ENCODE measurements at regions not wholly inside any gene's neighbourhood (a gene's known extent, or its start where the extent isn't known, plus 50 kb on each side); places are given as distances from the start of the nearest gene placed in this dataset.
"Not testable (repeated sequence)": the region's sequence is repeated elsewhere in the genome, so short reads cannot be mapped to it uniquely, and the experiment has no call there.

DNA sequence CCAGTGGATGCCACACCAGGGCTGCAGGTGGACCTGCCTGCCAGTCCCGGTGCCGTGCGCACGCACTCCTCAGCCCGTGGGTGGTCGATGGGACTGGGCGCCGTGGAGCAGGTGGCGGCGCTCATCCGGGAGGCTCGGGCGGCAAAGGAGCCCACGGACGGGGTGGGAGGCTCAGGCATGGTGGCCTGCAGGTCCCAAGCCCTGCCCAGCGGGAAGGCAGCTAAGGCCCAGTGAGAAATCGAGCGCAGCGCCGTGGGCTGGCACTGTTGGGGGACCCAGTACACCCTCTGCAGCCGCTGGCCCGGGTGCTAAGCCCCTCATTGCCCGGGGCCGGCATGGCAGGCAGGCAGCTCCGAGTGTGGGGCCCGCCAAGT is 1171.8 kb upstream of the B3GALT2 start:
- no peak for DNase-seq

DNA sequence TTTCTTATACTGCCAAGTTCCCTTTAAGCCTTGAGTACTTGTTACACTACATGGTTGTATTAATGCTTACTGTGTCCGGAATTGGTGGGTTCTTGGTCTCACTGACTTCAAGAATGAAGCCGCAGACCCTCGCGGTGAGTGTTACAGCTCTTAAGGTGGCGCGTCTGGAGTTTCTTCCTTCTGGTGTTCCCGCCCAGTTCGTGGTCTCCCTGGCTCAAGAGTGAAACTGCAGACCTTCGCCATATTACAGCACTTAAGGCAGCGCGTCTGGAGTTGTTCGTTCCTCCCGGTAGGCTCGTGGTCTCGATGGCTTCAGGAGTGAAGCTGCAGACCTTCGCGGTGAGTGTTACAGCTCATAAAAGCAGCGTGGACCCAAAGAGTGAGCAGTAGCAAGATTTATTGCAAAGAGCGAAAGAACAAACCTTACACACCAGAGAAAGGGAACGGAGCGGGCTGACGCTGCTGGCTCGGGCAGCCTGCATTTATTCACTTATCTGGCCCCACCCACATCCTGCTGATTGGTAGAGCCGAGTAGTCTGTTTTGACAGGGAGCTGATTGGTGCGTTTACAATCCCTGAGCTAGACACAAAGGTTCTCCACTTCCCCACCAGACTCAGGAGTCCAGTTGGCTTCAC is 1171.3 kb upstream of the B3GALT2 start:
- not testable (repeated sequence) for DNase-seq

DNA sequence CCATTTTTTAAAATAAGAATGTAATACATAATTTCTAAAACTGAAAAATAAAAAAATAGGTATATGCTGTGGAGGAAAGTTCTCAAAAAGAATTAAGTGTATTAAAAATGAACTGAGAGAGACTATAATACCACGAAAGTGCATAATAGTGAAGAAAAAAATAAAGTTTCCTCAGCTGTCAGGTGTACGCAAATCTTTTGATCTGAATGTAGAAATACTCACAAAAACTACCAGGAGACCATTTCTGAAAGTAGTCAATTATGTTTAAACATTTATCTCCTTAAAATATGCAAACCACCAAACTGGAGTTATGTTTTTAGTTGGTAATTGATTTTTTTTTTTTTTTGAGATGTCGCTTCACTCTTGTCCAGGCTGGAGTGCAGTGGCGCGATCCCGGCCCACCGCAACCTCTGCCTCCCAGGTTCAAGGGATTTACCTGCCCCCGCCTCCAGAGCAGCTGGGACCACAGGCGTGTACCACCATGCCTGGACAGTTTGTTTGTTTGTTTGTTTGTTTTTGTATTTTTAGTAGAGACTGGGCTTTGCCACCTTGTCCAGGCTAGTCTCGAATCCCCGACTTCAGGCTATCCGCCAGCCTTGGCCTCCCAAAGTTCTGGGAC is 1169.2 kb upstream of the B3GALT2 start:
- no peak for DNase-seq

DNA sequence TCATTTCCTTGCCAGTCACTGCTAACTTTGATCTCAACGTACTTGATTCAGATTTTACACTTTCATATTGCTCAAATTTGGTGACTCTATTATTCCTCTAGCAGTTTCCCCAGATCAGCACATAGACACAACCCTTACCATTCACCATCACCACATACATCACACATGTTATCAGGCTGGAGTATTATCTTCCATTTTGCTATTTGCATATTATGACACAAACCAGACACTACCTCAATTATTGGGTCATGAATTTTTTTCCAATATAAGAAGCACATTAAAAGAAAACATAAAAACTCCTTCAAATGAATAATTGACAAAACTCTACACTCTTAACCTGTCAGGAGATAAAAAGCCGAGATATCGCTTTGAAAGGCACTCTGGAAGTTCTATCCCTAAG is 1166.7 kb upstream of the B3GALT2 start:
- no peak for DNase-seq

DNA sequence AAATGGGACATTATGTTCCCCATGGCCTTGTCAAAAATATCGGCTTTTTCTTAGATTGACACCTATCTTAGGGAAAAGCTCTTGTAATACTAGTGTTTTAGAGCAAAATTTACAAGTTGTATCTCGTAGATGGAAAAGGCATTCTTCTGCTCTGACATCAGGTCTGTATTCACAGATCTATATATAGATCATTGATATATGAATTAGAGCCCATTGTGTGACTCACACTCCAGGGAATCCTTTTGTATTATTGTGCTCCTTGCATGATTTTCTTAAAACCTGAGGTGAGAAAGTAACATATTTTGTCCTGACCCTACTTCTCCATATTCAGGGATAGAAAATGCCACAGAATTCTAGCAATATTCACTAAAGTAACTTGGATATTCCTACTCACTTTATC is 1160.8 kb upstream of the B3GALT2 start:
- no peak for DNase-seq

DNA sequence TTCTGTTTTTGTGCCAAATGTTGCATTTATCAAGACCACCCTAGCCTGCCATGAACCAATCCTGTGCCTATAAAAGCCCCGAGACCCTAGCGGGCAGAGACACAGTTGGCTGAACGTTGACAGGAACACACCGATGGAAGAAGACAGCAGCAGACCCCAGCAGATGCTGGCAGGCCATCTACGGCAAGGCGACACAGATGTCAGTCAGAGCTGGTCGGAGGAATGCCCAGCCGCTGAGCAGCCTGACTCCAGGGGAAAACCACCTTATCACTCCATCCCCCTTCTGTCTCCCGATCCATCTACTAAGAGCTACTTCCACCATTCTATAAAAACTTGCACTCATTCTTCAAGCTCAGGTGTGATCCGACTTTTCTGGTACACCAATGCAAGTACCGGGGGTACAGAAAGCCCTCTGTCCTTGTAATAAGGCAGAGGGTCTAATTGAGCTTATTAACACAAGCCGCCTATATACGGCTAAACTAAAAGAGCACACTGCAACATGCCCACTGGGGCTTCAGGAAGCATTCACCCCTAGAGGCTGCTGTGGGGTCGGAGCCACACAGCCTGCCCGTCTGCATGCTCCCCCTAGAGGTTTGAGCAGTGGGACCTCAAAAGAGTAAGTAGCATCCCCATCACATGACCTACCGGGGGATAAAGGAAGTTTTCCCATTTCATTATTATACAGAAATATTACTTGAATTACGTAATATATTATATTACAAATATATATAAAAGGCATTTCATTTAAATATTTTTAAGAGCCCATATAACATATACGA is 1156.3 kb upstream of the B3GALT2 start:
- no peak for DNase-seq

DNA sequence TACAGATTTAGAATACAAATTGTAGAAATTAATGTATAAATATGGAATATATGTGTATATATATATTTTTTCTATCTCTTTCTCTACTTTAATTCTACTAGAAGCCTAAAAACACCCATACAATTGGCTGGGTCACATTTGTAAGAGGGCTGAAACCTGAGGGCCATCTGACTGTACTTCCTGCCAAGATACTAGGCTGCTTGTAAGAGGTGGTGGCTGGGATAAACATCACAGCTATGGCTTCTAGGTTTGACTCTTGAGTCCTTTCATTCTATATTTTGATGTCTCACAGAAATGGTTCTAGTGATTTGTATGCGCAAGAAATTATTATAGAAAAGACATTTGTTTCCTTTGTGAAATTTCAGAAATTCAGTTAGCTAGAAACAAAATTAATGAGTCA is 1155.2 kb upstream of the B3GALT2 start:
- no peak for DNase-seq

DNA sequence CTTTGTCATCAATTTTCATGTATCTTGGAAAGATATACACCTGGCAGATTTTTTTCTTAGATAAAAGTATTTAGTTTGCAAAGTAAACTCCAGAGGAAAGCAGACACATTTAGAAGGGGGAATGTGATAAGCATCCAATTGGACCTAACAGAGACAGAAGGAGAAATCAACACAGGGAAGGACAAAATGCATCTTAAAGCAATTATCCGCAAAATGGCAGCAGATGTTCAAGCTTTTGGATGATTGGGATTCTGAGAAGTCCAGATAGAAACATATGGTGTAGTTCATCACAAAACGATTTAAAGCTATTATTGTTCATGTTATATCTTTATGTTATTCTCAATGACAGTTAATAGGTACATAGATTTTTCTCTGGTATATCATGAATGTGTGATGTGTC is 1153.1 kb upstream of the B3GALT2 start:
- no peak for DNase-seq

DNA sequence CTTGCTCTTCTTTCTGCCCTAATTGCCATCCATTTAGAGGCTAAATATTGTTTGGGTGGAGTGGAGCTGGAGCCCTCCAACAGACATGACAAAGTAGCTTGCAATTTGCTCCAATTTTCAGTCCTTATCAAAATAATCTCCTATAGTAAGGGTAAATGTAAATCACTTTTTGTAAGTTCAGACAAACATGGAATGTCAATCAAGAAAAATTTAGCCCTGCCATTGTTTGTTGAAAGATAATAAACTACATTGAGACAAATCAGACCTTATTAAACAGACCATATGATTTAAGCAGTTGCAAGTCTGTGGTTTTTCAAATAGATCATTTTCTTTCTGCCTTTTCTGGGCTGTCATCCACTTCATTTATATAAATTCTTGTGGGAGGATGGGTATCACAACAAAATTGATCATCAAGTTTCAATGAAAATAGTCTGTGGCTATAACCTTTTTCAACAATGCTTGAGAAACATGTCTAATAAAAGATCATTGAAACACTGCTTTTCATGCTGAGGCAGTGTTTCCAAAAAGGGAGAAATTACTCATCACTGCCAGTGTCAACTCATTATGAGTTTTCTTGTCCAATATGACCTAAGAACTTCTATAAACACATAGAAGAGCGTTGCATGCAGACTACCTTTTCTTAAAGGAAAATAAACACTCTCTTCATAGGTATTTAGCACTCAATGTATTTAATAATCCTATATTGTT is 1152.0 kb upstream of the B3GALT2 start:
- DNase-seq = no peak

DNA sequence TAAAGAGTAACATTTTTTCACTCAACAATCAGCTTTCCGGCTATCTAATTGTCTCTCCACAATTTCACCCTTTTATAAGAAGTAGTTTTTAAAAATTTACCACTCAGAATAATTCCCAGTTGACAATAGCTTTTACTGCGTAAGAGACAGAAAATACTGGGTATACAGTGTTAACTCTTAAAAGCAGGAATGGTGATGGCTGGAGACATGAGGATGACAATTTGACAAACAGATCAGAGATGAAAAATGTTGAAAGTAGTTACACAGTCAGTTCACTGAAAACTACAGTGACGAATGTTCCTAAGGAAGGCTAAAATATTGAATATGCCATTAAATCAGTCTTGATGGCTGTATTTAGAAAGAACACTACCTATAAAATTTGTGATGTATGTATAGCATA is 1146.8 kb upstream of the B3GALT2 start:
- DNase-seq = no peak

DNA sequence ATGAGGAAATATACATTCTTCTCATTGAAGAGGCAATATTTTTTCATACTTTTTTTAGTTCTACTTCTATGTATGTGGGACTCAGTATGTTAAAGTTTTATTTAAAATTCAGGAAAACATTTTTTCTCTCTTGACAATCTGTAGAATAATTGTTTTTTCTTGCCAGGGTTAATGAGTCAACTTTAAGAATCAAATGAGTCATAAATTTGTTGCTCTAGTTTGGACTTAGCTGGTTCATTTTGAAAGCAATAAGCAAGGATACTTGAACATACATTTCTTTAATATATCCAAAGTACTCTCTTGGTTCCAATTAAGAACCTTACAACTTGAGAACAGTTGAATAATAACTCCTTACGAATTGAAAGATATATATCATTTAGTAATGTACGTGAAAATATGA is 1145.3 kb upstream of the B3GALT2 start:
- no peak for DNase-seq

DNA sequence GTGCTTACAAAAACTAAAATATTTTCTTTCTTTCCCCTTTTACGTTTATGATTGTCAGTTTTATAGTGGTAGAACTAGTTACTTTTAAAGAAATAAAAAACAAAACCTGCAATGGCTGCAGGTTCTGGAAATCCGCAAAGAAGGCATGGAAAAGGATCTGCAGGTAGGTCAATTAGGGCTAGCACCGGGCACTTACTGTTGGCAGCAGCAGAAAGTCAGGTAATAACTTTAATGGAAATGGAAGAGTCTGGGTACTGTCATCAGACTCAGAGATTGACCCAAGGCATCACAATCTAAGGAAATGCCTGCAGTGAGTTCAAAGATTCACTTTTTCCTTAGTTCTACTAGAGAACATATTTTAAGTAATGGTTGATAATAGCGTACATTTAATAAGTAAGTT is 1136.3 kb upstream of the B3GALT2 start:
- no peak for DNase-seq

DNA sequence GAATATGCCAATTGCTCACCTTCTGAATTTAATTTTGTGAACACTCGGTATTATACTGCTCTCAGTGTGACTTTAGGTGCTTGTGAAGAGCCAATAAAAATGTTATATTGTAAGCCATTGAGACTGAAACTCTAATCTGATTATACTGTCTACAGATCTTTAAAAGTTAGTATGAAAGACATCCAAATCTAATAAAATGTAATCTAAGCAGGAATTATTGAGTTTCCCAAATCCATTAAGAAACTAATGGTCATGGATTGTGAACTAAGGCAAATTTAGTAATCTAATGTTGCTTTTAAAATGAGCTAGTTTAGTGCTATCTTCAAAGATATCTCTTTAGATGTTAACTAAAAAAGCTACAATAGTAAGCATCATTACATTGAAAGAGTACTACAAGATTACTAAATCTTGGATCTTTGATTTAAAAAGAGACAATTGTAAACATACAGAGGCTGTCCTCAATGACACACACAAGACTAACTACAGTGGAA is 1132.4 kb upstream of the B3GALT2 start:
- DNase-seq = no peak

DNA sequence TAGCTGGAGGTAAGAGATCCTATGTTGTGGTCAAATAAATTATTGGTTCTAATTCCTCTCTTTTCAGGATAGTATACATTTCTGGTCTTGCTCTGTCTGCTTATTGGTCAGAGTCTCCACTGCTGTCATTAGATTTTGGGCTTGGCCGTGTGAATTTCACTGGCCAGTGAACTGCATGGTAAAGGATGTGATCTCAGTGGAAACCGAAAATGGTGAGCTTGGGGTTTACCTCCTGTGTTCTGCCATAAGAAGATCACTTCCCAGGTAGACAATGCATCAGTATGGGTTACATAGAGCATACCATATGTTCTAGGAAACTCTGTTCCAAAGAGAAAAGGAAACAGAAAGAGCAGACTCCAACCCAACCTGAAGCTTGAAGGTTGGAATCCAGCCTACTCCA is 1123.3 kb upstream of the B3GALT2 start:
- DNase-seq = no peak

DNA sequence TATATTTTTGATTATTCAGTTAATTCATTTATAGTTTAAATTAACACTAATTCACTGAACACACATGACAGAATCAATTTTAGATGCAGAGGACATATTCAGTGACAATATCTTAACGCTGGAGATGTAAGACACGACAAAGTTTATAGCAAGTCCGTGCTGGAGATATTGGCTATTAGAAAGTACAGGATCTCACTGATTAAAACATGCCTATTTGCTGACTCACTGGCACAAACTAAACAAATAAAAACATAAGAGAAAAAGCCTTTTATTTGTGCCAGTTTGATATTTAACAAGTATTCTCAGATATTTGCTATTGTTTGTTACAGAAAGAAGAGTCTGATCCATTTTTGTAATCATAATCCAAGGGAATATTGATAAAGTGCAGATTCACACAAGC is 1122.9 kb upstream of the B3GALT2 start:
- no peak for DNase-seq

DNA sequence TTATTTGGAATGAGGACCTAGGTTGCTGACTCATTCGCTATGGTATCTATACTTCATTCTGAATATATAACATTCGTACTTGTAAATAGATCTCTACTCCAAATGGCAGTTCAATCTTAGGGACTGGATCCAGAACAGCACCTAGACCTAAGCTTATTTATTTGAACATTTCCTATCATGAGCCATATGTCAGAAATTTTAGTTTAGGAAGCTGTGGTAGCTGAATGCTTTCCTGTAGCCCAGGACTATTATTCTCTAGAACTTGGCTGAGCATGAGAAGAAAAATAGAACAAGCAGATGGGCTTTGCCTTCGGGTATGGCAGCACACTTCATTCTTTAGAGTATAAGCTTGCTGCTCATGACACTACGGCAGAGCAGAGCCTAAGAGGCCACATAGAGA is 1114.4 kb upstream of the B3GALT2 start:
- no peak for DNase-seq

DNA sequence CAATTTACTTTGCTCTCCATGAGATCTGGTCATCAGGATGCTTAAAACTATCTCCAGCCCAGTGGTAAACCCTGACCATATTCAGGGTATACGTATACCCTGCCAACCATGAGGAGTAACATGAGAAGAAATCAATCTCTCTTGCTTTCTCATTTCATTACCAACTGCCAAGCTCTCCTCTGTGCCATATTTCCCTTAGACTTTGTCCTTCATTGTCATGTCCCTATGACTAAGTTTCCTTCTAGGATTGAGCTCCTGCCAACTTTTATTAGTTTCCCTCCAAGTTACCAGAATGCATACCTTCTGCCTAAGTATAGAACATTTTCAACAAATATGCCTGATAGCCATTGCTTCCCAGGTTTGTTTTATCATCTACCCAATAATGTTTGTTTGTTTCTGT is 1113.9 kb upstream of the B3GALT2 start:
- DNase-seq = no peak

DNA sequence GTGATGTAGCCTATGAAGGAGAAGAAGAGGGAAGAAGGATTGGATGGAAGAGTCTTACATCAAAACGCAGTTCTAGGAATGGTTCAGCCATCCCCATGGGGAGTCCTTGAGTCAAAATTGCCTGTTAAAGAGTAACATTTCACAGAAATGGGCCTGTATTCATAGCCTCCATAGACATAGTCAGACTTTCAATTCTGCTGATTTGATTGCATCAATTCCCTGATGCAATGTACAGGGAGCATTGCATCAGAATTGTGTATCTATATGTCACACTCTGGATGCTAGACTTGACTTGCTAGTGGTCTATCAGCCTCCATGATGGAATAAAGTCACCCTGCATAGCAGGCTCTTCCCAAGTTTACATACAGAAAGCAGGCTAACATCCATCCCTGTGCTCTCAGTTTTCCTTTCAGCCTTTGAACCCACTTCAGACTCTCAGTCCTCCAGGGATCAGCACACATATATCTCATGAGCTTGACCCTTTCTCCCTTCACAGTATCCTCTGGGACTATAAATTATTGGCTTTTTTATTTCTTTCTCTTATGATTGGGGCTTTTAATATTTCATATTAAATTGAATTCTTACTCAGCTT is 1111.7 kb upstream of the B3GALT2 start:
- DNase-seq = no peak

DNA sequence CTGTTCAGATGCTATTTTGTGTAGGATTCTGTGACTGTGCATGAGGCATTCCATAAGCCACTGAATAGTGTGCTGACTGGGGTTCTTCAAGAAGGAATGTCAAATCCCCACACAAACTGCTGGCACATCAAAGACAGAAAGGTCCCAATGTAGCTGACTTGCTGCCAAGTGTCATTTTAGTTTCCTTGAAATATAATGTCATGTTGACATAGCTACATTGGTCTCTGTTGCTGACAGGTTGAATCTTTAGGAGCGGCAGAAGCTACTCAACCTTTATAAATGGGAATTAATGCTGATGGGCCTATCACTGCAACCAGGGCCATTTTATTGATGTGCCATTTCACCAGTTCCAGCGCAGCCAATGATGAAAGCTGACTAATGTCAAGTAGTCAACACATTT is 1110.7 kb upstream of the B3GALT2 start:
- DNase-seq = no peak

DNA sequence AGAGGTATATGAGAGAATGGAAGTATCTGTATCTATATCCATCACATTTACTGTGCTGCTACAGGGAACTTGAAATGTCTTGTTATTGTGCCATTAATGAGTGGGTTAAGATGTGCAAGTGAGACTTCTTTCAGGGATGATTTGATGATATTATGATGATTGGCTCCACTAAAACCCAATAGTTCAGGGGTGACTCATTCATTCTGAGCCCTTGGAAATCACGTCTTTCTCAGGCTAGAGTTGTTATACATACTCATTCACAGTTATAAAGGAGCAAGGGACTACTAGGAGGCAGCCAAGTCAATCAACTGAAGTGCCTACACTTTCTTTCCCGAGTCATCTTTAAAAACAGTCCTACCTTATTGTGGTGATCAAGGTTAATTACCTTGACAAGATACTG is 1109.8 kb upstream of the B3GALT2 start:
- no peak for DNase-seq

DNA sequence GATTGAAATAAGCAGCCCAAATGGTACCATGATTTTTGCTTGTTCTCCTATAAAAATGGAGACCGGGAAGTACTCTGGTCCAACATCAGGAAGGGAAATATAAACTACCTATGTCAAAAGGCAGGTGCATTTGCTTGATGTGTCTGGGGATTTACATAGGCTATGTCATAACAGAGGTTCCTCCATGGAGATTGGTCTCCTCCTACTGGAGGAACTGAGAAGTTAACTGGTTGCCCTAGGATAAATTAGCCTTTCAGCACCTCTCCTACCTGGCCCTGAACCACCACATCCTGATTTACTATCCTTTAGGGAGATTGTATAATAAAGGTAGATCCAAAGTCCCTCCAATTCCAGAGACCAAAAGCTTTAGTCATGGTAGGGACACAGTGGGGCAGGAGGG is 1109.3 kb upstream of the B3GALT2 start:
- peak; percentile 44 for DNase-seq

DNA sequence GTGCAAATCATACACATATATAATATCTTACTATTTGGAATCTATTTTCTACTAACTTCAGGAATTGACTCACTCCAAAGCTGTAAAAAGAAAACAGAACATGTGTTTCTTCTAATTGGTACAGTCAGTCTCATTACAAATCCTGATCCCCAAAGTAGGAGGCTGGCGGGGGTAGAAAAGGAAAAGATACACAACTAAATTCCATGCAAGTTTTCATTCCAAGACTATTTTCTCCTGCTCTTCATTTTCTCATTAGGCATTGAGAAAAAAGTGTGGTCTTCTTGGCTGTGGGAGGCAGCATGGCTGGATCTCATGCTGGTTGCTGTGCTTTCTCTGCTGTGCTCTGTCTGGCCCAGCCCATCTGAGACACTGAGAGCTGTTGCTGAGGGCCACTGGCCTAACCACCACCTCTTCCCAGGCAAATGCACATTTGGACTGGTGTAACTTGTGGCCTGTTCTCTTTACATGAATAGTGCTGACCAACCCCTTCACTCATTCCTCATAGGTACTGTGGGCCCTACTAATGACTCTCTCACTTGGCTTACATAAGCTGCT is 1107.5 kb upstream of the B3GALT2 start:
- no peak for DNase-seq

DNA sequence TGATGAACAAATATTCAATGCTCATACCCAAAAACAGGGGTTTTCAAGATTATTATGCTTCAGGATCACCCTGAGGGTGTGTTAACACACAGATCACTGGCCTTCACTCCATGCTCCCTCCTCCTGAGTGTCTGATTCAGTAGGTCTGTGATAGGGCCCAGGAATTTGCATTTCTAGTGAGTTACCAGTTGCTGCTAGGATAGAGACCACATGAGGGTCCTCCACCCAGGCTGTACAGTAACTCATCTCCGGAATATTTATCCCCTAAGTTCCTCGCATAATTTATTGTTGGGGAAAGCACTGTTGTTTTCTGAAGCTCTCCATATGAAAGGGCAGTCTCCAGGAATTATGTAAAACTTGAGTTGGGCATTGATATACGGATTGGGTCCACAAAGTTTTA is 1106.6 kb upstream of the B3GALT2 start:
- DNase-seq = no peak
